ENCODE measurements at regions not wholly inside any gene's neighbourhood (a gene's known extent, or its start where the extent isn't known, plus 50 kb on each side); places are given as distances from the start of the nearest gene placed in this dataset.
"Not testable (repeated sequence)": the region's sequence is repeated elsewhere in the genome, so short reads cannot be mapped to it uniquely, and the experiment has no call there.

DNA sequence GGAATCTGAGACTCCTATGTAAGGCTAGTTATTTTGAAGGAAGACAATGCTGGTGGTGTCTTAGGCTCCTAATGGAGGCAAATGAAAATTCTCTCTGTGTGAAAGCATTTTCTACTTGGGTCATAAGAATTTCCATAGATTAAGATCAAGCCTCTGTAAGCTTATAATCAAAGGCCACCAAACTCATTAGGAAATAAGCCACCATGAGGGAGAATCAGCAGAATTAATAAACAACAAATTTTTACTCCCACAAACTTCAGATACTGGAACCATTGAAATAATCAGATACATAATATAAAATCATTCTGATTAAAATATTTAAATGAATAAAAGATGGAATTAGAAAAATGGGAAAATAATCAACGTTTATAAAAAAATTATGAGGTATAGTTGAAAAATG lies 178.7 kb downstream of the NPIPA8 start:
- DNase-seq (ENCODE audit: low spot score); FAIRE-seq: not testable (repeated sequence)

- FAIRE-seq, result not testable (repeated sequence)
These were observed 183.7 kb downstream of the NPIPA8 start for GRCh38 chr16:18152832-18153231.

DNA sequence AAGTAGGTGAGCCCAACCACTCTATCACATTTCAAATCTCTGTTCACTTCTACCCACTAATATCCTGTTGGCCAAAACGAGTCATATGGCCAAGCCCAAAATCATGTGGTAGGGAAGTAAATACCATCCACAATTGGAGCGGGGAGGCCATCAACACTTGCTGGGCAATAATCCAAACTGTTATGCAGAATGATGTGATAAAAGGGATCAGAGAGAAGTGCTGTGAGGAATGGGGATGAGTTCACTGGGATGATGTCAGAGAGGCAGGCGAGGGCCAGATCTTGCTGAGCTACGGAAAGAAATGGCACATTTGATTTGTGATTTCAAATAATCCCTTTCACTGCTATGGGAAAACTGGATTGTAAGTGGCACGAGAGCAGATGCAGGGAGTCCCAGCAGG lies 188.4 kb downstream of the NPIPA8 start:
- not testable (repeated sequence) for DNase-seq (ENCODE audit: low spot score); FAIRE-seq

More at GRCh38 chr16:18152832-18153231, 183.7 kb downstream of the NPIPA8 start:
- DNase-seq (ENCODE audit: low spot score), result not testable (repeated sequence)

- DNase-seq (ENCODE audit: low spot score); FAIRE-seq: not testable (repeated sequence)
These were observed 189.9 kb downstream of the NPIPA8 start for GRCh38 chr16:18146601-18147142.

- FAIRE-seq; DNase-seq (ENCODE audit: low spot score): not testable (repeated sequence)
These were observed 194.5 kb downstream of the NPIPA8 start for GRCh38 chr16:18142066-18142465.

DNA sequence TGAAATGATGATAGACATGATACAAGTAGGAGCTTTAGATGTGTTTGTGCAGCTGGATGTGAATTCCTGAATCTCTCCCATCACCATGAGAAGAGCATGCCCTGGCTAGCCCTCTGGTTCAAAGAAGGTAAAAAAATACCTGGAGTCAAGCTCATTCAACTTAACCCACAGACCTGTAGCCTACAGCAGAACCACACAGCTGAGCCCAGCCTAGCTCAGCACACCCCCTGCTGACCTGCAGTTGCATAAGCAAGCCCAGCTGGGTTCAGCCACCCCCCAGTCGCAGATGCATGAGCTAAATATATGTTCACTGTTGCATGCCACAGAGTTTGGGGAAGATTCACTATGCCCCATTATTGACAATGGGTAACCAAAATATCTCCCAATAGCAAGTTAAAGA lies 200.2 kb downstream of the NPIPA8 start:
- not testable (repeated sequence) for FAIRE-seq; DNase-seq (ENCODE audit: low spot score)

DNA sequence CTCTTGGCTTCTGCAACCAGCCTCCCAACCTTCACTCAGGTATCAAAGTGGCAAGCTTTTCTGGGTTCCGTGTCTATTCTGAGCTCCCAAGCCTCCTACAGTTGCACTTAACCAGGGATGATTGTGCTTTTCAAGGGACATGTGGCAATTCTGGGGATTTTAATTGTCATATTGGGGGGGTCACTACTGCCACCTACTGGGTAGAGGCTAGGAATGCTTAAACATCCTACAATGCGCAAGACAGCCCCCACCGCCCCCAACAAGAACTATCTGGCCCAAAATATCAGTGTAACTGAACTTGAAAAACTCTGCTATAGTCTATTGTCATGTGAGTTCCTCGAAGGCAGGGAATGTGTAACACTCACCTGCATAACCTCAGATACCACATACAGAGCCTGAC lies 201.5 kb downstream of the NPIPA8 start:
- not testable (repeated sequence) for FAIRE-seq; DNase-seq (ENCODE audit: low spot score)

GRCh38 chr16:18131587-18131986 lies 204.9 kb downstream of the NPIPA8 start:
- FAIRE-seq; DNase-seq (ENCODE audit: low spot score): not testable (repeated sequence)

GRCh38 chr16:18130478-18131120 lies 205.9 kb downstream of the NPIPA8 start:
- not testable (repeated sequence) for FAIRE-seq; DNase-seq (ENCODE audit: low spot score)

GRCh38 chr16:18127033-18127432 lies 209.5 kb downstream of the NPIPA8 start:
- FAIRE-seq; DNase-seq (ENCODE audit: low spot score): not testable (repeated sequence)

GRCh38 chr16:18119092-18119491 lies 217.4 kb downstream of the NPIPA8 start:
- not testable (repeated sequence) for FAIRE-seq; DNase-seq (ENCODE audit: low spot score)

GRCh38 chr16:18118684-18119083 lies 217.9 kb downstream of the NPIPA8 start:
- DNase-seq (ENCODE audit: low spot score); FAIRE-seq: not testable (repeated sequence)

DNA sequence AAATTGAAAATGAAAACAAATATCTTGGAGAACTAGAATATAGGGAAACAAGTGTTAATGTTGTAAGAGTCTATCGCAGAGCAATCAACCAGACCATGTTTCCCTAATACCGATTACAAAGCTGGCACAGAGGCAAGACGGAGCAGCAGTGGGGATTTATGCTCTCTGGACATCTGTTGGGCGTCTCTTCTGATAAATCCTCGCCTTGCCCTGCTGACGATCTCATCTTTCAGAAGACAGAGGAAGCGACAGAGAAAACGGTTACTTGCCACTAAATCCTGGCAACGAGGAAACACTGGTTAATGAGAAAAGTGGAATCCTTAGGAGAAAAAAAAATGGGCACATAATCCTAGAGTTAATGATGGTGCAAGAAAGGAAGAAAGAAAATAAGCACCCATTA lies 218.5 kb downstream of the NPIPA8 start:
- not testable (repeated sequence) for DNase-seq (ENCODE audit: low spot score); FAIRE-seq

DNA sequence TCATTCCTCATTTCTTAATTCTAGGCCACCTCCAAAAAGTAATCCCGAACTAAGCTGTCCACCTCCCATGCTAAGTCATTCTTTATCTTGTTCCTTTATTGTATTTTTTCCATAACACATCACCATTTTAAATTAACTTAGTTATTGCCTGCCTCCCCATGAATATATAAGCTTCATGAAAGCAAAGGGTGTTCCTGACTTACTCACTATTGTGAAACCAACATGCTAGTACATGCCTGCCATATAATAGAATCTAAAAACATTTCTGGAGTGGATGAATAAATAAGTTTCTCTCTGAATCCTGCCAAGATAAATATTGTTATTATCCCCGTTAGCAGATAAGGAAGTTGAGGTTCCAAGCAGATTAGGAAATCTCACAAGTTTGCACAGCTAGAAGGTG lies 232.1 kb downstream of the NPIPA8 start:
- FAIRE-seq; DNase-seq (ENCODE audit: low spot score): not testable (repeated sequence)

GRCh38 chr16:18101077-18101476 lies 235.5 kb downstream of the NPIPA8 start:
- DNase-seq (ENCODE audit: low spot score), result not testable (repeated sequence)

DNA sequence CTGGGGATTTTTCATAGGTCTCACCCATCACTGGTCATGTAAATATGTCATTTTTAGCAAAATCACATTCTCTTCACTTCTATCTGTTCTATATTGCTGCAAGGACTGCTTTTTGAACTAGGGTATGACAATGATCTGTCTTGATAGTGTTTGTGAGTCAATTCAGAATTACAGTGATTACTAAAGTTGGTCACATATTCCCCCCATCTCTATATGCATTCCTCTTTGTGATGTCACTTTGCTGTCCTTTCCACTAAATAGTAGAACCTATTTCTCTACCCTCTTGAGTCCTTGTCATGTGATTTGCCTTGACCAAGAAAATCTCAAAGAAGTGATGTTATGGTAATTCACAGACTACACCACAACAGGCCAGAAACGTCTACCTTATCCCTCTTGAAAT lies 243.9 kb downstream of the NPIPA8 start:
- FAIRE-seq; DNase-seq (ENCODE audit: low spot score): not testable (repeated sequence)

More at GRCh38 chr16:18101077-18101476, 235.5 kb downstream of the NPIPA8 start:
- not testable (repeated sequence) for FAIRE-seq

DNA sequence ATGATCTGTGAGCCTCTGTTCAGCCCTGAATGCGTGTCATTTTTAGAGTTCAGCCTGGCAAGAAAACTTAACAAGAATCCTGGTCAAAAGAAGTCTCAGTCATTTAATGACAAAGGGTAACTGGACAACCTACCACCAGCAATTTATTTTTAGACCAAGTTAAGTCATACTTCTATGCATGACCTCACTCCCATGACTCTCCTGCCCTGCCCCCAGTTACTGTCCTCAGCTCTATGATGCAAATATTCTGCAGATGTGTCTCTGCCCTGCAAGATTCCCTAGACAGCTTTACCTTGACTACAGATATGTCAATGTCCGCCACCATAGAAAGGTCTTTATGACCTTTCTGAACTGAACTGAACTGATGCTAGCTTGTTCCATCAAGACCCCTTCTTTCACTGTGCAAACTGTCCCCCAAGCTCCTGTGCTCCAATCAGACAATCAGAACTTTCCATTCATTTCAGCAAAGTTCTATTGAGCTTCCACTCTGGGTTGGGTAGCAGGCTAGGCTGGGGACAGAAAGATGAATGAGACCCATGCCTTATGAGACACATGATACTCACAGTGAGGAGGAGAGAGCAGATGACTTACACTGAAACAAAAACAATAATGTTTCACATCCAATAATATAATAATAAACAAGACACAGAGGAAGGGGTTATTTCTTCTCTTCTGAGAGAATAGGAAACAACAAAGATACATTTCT lies 255.7 kb downstream of the NPIPA8 start:
- FAIRE-seq; DNase-seq (ENCODE audit: low spot score): not testable (repeated sequence)

- DNase-seq (ENCODE audit: low spot score); FAIRE-seq: not testable (repeated sequence)
These were observed 258.6 kb downstream of the NPIPA8 start for GRCh38 chr16:18077910-18078309.

- no peak for FAIRE-seq
- no peak for DNase-seq (ENCODE audit: low spot score)
These were observed 264.4 kb downstream of the NPIPA8 start for GRCh38 chr16:18072161-18072560.

DNA sequence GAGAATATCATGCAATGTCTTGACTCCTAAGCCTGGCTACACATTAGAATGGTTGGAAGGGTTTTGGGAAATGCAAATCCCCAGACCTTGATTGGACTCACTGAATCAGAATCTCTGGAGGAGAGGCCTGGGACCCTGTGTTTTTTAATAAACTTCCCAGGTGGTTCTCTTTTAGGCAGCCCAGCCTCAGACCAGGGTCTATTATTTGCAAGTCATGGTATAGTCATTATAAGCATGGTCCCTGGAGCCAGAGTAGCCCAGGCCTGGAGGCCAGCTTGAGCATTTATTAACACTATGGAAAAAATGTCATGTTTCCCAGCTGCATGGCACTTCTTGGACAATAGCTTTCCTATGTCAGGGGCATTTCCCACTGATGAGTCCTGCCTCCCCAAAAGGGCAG lies 266.9 kb downstream of the NPIPA8 start:
- FAIRE-seq (no peak), DNase-seq (ENCODE audit: low spot score) (no peak)

GRCh38 chr16:18068477-18068876 lies 268.1 kb downstream of the NPIPA8 start:
- FAIRE-seq (no peak), DNase-seq (ENCODE audit: low spot score) (no peak)

- DNase-seq (ENCODE audit: low spot score), result no peak
- no peak for FAIRE-seq
These were observed 273.8 kb downstream of the NPIPA8 start for GRCh38 chr16:18062713-18063112.

Measured in urothelium cell line (cell line).